Fibroblast of the conjunctiva (primary cell): ENCODE measurements at regions not wholly inside any gene's neighbourhood (a gene's known extent, or its start where the extent isn't known, plus 50 kb on each side); places are given as distances from the start of the nearest gene placed in this dataset.
"Not testable (repeated sequence)": the region's sequence is repeated elsewhere in the genome, so short reads cannot be mapped to it uniquely, and the experiment has no call there.

ENCODE experiments used
- DNase-seq: peaks from one replicate; pipeline ENCODE4 v3.0.0-alpha.2; 2010; ENCODE audit warnings: low read depth

DNA sequence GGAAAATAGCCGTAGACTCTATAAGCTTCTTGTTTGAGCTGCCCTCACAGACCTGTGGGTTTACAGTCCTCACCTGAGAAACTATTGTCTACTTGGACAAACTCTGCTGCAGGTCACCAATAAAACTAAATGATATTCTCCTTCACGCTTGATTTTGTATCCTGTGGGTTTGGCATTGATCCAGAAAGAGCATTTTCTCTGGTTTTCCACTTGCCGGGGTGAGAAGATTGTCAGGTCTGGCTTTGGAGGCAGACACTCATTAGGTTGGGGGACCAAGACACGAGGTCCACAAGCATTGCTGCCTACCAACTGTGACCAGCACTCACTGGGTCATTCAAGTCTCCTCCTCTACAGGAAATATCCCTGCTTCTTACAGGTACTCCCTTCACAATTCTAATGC lies 68.5 kb downstream of the CDC14C start:
- no peak for DNase-seq

DNA sequence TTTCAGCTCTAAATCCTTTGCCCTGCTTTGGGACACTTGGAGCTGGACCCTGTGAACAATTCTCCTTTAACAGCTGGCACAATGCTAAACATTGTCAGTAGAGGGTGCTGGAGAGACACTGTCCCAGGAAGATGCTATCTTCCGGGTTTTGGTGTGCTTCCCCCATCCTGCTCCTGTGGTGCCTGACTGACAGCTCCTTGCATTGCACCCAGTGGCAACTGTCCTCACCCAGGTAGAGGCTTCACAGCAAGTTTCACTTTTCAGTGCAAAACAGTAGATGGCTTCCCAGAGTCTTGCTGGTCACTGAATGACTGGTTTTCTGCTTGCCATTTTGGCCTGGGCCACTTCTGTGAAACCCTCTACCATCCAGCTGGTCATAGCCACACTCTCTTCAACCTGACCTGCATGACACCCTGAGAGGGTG lies 77.3 kb downstream of the CDC14C start:
- peak; percentile 1 for DNase-seq

DNA sequence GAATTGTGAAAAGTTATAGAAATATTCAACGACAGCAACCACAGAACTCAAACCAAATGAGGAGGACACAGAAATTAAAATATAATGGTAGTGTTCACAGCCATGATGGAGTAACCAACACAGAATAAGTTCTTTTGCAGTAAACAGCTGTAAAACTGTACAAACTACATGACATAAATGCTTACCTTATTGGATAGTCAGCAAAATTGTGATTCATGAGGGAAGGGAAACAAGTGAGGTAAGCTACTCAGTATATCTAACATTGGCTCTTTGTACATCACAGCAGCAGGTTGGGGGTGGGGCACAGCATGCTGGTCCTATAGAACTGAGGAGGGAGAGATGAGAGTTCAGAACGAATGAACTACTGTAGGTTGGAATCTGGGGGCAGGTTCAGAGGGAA lies 86.4 kb downstream of the CDC14C start:
- no peak for DNase-seq

DNA sequence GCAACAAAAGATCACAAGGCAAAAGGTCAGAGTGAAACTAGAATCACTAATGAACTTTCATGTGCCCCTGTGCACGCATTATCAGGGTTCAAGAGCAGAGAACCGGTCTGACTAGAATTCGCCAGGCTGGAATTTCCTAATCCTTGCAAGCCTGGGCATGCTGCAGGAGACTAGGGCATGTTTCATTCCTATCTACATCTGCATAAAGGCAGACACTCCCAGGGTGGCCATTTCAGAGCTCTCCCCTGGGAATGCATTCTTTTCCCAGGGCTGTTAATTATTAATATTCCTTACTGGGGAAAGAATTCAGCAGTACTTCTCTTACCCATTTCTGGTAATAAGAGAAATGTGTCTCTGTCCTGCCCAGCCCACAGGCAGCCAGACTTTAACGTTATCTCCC lies 90.5 kb downstream of the CDC14C start:
- DNase-seq: no peak

DNA sequence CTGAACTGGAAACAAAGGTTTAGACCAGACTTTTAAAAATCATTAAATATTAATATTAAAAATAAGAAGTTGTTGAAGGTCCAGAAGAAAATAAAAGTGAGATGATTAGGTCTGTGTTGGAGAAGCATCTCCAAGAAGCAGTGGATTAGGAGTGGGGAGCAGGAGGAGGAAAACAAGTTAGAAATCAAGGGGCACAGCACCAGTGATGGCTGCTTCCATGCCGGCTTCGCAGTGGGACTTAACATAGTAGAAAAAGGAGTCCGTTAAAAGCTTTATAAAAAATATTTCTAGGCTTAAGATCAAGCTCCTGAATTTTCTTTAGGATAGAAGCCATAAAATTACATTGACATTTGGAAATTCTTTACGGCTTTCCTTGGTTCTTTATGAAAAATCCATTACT lies 95.8 kb downstream of the CDC14C start:
- no peak for DNase-seq

DNA sequence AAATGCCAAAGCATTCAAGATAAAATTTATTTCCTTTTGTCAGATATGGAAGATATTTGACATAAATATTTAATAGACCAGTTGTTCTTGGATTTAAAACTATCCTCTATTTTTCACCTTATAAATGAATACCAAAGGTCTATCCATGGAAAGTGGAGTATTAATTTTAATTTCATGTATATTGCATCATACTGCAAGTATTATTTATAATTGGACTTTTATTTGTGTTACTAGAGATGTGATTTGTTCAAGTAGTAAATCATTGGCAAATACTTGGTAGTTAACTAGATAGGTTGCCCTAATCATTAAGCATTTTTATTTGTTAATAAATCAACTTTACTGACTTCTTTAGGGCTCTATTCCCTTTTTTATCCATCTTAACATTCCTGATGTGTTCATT lies 98.1 kb downstream of the CDC14C start:
- DNase-seq: no peak

DNA sequence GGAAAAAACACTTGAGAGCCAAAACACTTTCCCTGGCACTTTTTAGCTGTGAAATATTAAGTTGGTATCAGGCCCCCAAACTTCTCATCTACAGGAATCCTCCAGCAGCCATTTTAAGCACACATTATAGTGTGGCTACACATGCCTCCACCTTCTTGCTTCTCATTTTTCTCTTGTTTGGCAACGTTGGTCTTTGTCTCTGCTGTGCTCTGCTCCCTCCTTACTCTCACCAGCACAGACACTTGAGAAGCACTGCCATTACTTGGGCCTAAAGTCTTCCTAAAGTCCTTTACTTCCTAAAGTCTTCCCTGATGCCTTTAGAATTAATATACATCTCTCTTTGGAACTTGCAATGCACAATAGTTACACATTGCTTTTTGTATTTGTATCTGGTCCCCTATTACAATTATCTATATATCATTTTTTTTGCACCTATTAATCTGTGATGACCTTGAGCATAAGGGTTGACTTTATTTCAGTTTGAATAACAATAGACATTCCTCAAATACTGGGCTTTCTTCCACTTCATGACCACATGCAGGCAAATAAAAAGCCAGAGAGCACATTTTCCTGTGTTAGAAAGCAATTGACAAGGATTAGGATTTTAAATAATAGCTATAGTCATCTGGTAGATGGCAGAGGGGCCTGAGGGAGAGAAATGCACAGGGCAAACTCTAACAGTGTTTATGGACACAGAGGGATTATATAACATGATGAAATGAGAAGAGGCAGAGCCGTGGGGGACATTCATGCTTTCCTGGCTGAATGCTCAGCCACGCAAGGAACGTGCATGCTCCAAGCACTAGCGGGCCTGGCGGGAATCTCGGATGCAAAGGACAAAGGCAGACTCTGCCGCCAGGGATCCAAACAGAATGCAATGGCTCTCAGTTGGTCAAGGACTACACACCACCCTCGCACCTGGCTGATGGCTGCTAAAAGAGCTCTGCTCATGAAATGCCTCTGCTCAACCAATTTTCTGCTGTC lies 99.3 kb downstream of the CDC14C start:
- no peak for DNase-seq

DNA sequence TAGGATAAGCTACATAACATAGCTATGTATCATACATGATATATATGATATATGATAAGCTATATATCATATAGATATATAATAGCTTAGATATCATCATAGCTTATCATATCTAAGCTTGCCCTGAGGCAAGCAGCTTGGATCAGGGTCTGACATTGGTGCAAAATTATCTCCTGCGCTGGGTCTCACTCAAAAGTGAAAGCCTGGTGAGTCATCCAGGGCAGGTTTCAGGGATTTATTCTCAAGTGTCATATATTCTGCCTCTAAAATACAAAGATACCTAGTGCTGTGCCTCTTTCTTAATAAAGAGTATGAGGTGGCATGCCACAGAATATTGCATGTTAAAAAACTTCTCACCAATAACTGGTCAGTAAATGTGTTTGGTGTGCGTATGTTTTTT lies 105.9 kb downstream of the CDC14C start:
- no peak for DNase-seq

DNA sequence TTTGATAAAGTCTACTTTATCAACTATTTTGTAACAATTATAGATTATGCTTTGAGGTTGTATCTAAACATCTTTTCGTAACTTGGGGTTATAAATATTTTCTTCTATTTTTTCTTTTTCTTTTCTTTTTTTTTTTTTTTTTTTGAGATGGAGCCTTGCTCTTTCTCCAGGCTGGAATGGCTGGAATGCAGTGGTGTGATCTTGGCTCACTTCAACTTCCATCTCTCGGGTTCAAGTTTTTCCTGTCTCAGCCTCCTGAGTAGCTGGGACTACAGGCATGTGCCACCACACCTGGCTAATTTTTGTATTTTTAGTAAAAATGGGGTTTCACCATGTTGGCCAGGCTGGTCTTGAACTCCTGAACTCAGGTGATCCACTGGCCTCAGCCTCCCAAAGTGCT lies 108.8 kb downstream of the CDC14C start:
- not testable (repeated sequence) for DNase-seq

DNA sequence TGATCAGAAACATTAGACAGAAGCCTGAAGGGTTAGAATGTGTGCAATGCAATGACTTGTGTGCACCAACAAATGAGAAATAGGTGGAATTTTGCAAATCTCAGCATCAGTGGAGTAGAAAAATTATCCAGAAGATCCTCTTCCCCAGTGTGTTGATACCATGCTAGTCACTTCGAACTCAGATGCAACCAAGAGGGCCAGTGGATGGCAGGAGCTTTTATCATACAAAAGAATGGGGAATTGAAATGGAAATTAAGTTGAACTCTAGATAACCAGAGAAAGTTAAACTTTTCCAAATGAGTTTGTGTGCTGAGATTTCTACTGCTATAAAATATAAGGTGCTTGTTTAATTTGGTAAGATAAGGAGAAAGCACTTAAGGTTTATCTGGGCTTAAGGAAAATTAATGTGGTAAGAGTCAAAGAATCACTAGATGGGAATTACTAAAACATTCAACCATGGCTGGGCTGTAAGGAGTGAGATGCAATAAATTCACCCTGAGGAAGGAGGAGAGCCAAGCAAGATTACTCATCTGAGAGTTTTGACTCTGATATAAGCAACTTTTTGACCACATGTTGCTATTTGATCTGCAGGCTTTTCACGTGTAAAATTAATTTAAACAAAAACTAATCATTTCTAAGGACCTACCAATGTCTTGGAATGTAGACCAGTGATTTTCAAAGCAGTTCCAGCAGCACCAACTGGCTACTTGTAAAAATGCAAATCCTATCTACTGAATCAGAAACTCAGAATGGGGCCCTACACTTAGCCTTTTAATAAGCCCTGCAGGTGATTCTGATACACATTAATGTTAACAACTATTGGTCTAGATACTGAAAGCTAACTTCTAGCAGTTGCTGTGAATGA lies 113.2 kb downstream of the CDC14C start:
- no peak for DNase-seq

DNA sequence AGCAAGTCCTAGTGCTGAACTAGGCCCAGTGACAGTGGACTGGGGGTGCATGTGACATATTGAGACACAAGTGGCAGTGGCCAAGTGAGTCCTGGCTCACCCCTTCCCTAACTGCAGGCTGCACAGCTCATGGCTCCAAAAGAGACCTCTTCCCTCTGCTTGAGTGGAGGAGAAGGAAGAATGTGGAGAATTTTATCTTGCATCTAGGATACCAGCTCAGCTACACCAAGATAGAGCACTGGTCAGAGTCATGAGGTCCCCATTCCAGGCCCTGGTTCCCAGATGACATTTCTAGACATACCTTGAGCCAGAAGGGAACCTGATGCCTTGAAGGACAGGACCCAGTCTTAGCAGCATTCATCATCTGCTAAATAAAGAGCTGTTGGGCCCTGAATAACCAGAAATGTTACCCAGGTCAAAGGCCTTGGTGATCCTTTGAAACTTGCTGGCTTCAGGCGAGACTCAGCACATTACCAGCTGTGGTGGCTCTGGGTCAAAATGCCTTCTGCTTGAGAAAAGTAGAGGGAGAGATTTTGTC lies 114.5 kb downstream of the CDC14C start:
- DNase-seq: no peak

DNA sequence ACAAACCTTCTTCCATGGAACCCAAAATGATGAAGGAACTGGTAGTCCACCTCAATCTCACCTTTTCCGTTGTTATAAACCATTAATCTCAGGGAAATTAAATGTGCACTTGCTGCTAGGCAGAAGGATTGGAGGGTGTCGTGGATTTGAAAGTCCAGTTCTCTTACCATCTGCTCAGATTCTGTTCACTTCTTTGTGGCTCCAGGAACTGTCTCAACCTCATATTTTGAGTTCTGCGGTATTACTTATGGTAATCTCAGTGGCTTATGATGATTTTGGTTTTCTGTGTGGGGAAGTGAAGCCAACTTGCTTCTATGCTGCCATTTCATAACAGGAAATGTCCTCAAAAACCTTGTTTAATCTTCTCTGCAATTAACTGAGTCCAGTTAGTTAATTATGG lies 136.4 kb downstream of the CDC14C start:
- no peak for DNase-seq

DNA sequence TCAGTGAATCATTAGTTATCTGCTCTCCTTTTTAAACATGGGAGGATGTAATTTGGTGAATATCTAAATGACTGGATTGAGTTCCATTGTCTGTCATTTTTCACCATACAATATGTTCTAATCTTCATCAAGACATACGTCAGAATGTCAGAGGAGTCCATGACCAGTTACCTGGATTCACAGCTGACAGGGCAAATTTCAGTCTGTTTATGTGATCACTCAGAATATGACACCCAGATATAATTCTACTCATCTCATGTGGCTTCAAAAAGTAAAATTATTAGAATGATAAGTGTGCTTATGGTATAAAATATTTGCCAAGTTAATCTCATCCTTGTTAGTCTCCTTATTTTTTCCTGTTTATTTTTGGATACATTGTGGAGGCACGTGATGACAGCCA lies 150.2 kb downstream of the CDC14C start:
- no peak for DNase-seq

DNA sequence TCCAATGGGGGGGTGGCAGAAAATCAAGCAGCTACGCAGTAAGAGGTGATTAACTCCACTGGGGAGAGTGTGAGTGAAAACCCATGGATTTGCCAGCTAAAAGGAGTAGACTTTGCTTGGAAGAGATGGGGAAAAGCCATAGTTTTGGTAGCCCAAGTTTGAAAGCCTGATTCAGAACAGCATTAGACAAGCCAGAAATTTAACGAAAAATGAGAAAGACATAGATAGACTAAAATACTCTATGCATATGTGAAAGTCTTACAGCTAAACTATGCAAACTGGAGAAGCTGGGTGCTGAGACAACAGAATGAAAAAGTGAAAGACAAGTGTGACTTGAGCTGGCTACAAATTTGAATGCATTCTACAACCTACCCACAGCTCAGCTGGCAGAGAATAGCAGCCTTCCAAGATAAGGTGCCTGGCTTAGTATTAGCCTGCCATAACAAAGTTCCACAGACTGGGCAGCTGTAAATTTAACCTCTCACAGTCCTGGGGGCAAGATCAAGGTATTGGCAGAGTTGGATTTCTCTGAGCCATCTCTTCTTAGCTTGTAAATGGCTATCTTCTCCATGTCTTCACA lies 156.6 kb downstream of the CDC14C start:
- DNase-seq: no peak

DNA sequence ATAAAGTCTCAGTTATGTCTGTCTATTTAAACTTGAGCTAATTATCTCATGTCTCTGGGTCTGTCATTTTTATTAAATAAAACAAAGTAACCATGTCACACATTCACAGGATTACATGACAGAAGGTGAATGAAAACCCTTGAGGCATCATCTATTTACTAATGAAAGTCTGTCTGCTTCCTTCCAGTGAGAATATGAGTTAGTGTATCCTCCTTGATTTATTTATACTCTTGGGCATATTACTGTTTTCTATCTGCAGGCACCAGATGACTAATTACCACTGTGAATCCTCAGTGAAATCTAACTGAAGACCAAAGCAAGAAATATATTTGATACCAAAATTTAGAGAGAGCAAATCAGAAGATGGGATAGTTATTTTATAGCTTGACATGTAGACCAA lies 163.7 kb downstream of the CDC14C start:
- no peak for DNase-seq

DNA sequence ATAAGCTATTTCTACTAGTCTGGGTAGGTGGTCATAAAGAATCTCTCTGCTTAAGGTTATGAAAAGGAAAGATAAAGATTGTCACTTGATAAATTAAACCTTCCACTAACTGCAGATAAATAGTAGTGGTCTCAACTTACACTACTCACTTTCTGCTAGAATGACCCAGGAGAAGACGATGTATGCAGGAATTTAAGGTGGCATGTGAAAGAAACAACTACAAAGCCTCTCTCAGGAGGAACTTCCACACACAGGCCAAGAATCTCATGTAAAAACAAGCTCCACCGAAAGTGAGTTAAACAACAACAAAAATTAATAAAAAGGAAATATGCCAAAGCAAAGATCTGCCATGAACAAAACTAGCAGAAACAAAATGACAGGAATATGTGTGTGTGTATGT lies 165.4 kb downstream of the CDC14C start:
- no peak for DNase-seq

DNA sequence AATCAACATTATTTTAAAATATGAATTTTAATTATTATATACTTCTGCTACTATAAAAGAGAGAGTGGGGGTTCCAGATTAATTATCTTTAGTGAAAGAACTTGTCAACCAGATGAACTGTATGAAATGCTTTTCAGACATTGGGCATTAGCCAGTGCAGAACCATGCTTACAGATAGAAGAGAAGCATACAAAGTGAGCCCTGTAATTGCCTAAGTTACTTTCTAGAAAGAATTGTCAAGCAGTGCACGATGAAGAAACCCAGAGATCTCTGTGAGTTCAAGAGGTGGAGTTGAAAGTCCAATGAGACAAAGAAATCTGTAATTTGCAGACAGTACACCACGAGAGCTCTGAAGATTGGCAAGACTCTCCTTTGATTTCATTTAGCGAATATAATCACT lies 166.7 kb downstream of the CDC14C start:
- no peak for DNase-seq

DNA sequence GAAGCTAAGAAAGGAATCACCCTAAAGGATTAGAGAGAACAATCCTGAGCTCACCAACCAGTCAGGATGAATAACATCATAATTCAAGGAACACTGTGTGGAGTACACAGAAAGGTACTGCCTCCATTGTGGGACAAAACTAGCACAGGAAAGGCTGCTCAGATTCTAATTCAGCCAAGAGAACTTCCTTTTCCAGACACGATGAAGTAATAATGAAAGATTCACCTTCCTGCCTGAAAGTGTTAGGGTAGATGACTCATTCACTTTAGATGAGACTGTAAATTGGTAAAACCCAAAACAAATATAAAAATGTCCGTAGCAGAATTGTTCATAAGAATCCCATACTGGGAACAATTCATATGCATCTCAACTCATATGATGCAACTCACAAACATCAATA lies 167.2 kb downstream of the CDC14C start:
- no peak for DNase-seq

DNA sequence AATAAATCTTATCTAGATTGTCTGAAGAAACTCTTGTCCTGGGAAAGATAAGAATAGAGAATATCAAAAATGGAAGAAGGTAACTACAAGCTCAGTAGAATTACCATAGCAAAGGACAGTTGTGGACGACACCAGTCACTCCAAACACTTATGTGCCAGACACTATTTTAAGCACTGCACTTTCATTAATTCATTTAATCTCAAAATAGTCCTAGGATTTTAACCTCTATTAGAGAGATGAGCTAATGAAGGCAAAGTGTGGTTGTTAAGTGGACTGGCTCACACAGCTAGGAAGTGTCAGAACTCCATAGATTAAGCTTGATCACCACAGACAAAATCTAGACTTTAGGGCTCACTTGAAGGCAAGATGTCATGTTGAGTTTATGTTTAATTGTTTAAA lies 168.9 kb downstream of the CDC14C start:
- DNase-seq: no peak

DNA sequence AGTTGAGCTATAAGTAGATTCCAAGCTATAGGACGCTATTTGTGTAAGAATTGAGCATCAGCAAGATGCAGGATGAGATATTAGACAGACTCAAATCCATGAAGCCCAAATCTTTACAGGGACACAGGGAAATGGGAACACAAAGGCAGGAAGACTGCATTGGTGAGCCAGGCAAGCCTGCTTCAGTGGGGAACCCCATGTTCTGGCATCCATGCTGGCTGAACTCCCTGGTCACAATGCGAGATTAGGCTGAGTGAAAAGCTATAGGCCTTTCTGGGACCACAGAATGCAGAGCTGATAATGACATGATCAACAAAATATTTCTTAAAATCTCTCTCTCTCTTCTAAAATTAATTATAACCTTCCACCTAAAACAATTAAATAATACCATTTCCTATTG lies 170.5 kb downstream of the CDC14C start:
- DNase-seq: no peak

DNA sequence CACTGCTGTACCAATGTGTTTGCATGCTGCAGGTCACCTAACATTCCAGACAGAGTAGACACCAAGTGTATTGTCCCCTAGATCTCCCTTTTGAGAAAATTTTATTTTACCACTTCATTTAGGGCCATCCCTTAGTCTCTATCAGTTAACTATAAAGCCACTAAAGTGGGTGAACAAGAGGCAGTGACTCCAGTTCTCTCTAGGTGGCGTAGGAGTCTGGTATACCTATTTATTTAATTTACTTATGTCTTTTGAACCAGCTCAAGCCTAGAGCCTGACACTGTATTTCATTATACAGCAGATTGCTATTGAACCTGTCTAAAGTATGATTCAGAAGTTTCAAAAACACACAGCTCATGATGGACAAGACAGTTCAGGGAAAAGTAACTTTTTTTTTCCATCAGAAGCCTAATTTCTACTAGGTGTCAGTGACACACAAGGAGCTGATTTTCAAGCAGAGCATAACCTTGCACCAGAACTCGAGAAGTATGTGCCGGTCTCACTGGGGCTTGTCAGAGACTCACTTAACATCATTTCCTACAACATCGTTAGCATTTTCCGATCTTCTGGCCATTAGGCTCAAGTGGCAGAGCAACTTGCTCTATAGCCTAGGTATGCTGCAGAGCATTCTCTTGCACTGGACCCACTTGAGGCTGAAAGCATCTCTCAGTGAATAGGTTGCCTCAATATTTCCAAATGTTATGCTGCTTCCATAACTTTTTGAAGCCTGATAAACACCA lies 175.4 kb downstream of the CDC14C start:
- DNase-seq: no peak
